ENCODE measurements at regions not wholly inside any gene's neighbourhood (a gene's known extent, or its start where the extent isn't known, plus 50 kb on each side); places are given as distances from the start of the nearest gene placed in this dataset.

DNA sequence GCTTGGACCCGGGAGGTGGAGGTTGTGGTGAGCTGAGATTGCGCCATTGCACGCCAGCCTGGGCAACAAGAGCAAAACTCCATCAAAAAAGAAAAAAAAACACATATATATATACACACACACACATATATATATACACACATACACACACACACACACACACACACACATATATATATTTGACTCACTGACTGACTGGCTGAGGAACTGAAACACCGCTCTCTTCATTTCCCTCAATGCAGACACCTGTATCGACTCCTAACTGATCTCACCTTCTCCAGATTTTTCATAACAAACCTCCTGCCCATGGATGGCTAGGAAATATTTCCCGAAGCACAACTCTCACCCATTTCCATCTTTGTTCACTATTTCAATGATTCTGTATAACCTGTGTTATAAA is 140.7 kb upstream of the ANO3 start:
- DNase-seq (ENCODE audit: low spot score) = no peak

DNA sequence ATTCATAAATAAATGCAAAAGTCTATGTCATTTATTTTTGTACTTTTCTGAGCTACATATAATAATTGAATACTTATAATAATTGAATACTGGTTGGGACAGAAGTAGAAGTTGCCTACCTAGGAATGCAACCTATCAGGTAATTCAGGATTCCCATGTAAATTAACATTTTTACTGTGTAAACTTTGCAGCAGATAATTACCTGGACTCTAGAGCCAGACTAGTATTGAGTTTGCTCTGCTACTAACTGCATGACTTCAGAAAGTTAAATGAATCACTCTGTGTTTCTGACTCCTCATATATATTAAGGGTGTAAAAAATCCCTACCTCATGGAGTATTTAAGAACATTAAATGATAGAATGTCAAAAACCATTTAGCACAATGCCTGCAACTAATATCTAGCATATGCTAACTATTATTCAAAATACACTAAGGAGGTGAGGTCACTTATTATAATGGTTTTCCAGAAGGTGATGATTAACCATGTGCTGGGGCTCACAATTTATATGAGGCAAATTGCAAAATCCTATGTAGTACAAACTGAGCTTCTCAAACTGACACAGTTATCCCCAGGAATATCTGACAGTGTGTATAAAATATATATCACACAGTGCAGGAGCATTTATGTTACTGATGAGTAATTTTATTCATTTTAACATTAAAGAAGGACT is 138.1 kb upstream of the ANO3 start:
- no peak for DNase-seq (ENCODE audit: low spot score)

DNA sequence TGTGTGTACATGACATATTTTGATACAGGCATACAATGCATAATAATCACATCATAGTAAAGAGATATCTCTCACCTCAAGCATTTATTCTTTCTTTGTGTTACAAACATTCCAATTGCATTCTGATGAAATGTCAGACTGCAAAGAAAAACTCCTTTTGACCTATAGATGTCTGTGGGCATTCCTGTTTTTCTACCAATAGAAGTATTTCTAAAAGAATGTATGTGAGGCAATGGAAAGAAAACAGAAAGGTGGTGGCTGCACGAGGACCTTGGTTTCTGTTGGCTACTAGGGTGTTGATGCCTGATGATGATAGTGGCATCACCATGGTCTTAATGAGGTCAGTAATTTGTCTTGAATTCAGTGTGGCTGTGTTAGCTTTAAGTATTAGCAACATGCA is 137.0 kb upstream of the ANO3 start:
- DNase-seq (ENCODE audit: low spot score) = no peak

DNA sequence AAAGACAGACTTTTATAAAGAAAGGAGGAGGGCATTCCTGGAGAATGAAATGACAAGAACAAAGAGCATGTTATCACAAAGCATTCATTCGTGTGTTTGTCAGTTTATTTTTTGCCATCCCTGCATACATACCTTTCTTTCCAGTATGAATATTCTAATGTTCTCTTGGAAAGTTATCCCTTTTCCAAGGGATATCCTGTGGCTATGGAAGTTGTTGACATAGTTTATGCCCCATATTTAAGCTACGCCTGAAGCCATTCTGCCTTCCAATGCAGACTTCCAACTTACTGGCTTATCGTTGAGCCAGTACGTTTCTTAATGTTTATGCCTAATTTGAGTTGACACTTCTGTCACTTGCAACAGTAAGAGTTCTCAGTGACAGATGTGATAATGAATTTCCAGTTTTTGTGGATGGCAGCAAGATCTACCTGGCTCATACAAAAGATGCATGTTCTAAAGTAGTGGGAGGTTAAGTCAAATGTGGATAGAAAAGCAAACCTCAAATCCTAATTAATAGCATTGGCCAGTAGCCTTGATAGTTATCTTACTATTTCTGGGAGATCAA is 133.3 kb upstream of the ANO3 start:
- no peak for DNase-seq (ENCODE audit: low spot score)

DNA sequence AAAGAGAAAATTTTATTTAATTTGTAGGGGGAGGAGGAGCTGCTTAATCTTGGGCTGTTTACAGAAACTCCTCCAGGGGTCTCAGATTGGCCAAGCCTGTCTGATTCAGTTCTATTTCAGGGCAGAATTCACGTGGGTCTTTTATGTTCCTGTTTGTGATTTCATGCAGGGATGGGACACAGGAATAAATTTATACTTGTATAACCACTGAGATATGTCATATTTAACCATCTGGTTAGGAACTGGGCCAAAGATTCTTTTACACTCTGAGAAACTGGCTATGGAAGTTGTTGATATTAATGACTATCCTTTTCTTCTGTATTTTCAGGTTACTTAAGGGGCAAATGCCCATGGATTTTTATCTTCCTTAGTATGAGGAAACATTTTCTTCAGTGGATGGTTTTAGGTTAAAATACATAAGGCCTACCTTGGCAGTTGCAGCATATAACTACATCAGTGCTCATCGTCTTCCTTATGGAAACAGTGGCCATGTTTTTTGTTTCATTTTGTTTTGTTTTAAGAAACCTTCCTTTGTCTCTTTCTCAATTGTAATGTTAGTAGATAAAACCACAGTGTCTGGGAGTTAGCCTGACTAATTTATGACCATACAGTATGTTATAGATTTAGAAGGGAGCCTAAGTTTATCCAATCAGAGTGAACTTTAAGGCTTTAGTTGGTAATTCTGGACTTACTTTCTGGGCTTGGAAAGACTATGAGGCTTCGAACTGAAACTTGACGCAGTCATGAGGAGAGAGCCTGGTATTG is 132.4 kb upstream of the ANO3 start:
- no peak for DNase-seq (ENCODE audit: low spot score)

DNA sequence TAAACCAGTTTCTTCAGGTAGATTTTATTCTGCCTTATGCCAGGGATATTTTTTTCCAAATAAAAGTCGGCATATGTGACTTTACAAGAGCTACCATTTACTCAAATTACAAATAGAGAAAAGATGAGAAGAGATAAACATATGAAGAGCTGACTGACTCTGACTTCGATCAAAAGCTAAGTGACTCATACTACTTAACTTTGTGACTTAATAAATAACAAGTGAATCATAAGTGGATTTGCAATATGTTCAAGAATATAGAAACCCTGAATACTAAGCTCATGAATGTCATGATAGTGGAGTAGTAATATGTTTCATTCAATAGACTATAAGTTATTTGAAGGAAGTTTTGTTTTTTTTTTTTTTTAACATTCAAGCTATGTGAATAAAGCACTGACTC is 130.5 kb upstream of the ANO3 start:
- no peak for DNase-seq (ENCODE audit: low spot score)

DNA sequence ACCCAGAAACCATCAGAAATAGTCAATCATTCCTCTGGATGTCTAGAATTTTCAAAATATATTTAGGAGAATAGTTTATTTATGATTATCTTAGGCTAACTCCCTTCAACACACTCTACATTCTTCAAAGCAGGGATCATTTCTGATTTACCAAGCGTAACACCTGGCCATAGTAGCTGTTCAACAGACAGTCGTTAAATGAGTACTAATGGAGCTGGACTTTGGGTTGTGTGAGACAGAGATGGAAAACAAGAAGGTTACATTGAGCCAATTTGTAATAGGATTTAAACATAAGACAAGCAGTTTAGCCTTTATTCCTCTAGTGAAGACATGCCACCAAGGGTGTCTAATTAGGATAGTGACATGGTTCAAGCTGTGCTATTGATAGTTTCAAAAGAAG is 129.2 kb upstream of the ANO3 start:
- DNase-seq (ENCODE audit: low spot score) = no peak

DNA sequence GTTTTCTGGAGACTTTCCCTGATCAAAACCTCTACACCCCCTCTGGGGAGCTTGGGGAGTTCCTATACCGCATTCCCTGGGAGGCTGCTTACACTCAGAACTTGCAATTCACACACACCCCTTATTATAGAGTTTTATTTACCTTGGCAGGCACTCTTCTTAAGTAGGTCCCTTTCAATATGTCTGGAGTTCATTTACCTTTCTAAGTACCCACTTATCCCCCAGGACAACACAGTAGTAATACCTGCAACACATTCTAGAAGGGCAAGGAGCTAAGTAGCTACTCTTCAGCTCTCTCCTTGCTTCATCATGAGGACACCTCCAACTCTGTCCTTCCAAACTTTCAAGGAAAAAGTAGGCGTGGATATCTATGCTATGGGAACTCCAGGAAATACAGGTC is 127.8 kb upstream of the ANO3 start:
- DNase-seq (ENCODE audit: low spot score) = no peak

DNA sequence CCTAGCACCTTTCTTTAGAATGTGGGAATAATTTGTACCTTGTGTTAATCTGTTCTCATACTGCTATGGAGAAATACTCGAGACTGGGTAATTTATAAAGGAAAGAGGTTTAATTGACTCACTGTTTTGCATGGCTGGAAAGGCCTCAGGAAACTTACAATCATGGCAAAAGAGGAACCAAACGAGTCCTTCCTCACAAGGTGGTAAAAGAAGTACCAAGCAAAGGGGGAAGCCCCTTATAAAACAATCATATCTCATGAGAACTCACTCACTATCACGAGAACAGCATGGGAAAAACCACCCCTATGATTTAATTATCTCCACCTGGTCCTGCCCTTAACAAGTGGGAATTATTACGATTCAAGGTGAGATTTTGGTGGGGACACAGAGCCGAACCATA is 127.1 kb upstream of the ANO3 start:
- DNase-seq (ENCODE audit: low spot score) = no peak

DNA sequence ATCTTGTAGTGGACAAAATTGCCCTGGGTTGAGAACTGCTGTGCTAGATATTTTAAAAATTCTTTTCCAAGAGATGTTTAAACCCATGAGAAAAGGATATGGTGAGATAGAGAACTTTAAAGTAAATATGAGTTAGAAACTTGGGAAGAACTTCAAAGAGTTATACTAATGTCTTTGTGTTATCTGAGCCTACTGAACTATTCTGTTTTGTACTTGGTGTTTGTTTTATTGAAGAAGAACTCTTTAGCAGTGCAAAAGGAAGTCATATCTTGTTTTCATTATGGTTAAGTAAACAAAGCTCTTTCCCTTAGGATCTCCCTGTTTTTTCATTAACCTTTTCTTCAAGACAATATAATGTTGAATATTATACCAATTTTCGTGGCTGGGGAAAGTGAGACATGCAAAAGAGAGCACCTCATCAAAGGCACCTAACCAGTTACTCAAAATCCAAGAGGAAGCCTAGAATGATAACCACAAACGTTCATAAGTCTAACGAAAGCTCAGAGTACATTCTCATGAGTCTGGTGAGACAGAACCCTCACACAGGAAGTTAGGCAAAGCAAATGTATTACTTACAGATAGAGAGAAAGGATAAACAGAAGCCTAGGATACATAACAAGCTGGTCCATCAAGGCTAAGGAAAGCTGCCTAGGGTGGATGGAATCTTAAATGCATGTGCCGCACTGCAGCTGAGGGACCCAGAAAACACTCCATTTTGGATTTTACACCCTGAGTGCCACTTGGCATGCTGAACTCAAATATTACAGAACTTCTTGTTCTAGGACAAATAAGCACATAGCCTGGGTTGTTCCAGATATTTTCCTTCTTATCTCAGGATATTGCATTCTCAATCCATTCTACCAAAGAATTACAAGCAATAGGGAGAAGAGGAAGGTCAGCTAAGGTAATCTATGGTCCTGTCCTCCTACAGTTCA is 112.5 kb upstream of the ANO3 start:
- DNase-seq (ENCODE audit: low spot score) = no peak

DNA sequence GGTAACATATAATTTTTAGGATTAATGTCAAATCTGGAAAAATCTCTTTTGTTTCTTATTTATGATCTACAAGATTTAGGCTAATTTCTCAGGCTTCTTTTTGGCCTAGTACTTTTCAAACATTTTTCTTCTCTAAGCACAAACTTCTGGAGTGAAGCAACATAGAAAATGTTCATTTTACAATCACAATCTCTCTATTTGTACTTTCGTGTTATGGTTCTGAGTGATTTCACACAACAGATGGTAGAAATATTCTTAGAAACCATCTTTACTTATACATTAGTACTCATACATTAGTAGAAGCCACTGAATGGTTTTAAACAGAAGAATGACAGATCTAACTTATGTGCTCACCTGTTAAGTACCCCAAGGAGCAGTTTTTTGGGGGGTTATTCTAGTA is 106.3 kb upstream of the ANO3 start:
- DNase-seq (ENCODE audit: low spot score) = no peak

DNA sequence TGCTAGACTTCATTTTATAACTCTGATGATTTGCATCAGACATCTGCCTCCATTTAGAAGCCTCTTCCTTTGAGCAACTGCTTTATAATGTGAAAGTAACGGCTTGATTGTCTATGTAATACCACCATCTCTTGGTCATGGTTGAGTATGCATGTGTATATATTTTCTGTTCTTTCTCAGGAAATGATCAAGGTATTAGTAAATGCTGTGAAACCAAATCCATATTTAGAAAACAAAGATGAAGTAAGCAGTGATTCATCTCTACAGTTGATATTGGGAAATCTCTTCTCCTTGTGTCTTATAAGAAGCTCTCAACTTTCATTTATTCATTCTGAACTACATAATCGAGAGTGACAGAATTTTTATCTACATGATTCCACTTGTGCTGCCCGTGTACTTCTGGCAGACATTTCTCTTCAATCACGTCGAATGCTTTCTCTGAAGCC is 104.6 kb upstream of the ANO3 start:
- no peak for DNase-seq (ENCODE audit: low spot score)

DNA sequence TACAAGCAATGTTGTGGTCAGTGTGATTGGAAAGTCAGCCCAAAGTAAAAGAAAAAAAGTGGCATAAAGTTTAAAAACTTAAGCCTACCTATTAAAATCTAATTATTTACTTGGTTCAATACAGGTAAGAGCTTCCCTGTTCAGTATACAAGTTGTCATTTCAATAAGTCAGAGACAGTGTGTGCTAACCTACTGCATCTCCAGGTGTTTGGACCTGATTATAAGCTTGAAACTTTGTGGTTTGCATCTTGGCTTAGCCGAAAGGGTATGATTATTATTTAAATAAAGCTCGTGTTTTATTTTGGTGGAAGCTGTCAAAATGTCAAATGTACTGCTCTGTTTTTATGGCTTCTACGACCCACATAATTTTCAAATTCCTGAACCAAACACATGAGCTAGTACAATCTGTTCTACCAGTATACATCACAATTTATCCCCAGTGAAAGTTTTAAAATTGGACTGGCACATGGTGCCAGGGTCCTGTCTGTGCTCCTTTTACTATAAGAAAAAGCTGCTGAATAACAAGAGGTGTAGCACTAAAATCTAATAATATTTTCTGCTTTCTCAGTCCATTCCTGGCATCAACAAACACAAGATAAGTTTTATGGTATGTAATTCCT is 103.9 kb upstream of the ANO3 start:
- no peak for DNase-seq (ENCODE audit: low spot score)

DNA sequence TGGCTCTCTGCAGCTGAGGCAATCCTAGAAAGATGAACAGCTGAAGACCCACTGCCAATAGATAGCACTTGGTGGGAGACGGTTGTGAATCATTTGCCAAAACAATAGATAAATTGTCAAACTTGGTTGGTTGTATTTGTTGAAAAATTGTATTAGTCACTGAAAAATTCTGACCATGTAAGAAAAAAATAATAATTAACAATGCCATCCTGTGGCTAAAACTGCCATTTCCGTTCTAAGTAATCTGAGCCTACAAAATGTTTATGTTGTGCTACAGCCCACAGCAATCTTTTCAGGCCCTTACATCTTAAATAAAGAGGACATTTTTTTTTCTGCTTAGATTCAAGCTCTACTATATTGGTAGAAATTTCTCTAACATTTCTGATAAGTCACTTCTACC is 103.2 kb upstream of the ANO3 start:
- no peak for DNase-seq (ENCODE audit: low spot score)

DNA sequence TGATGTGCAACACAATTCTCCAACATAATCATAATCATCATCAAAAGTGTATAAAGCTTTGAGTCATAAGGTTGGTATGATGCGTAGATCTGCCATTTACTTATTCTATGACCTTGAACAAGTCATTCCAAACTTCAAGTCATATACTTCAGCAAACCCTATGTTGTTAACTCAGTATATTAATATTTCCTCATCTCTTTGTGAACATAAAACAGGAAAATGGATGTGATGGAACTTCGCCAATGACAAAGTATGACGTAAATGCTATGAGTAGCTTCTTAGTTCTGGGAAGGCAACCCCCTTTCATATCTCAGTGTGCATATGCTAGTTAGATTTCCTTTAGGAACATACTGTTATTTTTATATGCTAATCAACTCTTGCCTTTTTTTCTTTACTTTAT is 102.7 kb upstream of the ANO3 start:
- DNase-seq (ENCODE audit: low spot score) = no peak

DNA sequence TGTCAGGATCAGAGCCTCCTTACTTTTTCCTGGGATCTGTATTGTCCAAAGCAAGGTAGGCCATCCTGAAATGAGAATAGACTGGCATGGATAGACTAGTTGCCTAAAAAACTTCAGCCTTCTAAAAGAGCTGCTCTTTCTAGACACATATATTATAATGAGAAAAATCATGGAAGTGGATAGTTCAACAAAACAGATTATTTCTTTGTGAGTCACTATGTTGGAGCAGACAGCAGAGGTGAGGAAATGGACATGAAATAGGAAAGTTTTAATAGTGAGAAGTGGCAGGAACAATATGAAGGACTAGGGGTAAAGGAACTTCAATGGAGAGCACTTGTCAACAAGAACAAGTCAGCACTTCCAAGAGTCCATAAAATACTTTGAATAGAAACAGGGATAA is 101.9 kb upstream of the ANO3 start:
- DNase-seq (ENCODE audit: low spot score) = no peak

DNA sequence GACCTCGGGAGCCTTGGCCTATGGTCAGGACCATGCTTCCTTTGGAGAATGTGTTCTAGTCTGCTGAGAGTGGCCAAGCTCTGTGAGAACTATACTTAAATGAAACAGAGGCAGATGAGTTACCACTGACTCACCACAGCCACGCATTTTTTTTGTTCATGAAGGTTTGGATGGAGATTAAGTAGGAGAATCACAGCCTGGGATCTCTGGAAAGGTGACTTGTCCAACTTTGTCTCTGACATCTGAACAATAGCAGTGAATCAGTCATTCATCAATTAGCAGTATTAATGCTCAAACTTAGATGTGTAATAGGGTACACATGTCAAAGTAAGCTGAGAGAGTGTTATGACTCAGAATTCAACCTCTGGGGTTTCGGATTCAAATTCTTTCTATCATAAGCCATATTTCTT is 100.7 kb upstream of the ANO3 start:
- DNase-seq (ENCODE audit: low spot score) = no peak

DNA sequence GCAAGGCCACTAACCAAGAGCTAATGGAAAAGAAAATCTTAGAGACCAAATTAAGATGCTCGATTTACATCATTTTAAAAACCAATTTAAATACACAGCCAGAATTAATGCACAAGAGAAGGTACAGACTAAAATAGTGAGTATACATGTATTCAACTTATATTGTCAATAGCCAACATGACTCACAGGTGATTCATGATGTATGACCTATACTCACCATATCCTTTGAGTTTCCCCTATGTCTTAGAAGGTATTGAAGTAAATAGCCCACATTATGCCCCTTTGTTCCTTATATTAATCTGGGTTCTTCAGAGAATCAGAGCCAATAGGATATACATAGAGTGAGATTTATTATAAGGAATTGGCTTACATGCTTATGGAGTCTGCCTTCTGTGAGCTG is 97.5 kb upstream of the ANO3 start:
- no peak for DNase-seq (ENCODE audit: low spot score)

DNA sequence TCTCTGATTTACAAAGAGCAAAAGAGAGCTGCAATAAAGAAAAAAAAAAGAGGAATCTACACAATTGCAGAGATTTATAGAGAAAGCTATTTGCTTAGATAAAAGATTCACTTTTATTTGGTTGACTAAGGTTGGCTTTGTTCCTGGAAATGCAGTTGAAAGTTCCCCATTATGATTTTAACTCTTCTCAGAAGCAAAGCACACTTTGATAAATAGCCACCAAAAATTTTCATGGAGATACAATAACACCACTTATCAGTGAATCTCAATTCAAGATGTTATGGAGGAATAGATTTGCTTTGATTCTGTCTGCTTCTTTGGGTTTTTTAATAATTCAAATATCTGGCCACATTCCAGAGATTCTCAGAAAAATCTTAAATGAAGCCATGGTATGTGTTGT is 88.5 kb upstream of the ANO3 start:
- no peak for DNase-seq (ENCODE audit: low spot score)

DNA sequence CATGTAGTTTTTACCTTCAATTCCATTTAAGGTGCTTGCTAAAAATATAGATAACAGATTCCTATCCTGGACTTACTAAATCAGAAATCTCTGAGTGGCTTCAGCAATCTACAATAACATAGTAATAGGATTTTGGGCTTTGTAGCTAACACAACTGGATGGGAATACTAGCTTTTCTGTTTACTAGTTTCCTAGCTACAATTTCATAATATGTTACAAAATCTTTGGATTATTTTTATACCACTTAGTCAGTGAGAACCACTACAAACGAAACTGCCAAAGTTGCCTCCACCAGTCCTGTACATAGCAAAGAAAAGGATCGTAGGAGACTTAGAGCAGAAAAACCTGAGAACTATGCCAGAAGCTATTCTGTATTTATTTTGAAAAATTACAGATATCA is 87.7 kb upstream of the ANO3 start:
- no peak for DNase-seq (ENCODE audit: low spot score)

DNA sequence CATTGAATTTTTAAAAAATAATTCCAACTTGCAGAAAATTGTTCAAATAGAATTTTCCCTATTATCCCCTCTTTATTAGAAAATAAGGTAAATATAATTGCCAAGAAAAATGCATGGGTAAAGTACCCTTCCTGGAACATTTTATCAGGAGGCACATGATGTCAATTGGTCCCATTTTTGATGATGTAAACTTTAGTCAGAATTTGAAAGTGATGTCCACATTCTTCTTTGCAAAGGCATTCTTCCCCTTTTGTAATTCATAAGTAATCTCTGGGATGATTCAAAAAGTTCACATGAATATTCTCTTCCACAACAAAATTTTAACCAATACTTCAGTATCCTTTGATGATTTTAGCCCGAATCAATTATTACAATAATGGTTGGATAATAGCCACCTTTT is 86.9 kb upstream of the ANO3 start:
- no peak for DNase-seq (ENCODE audit: low spot score)

DNA sequence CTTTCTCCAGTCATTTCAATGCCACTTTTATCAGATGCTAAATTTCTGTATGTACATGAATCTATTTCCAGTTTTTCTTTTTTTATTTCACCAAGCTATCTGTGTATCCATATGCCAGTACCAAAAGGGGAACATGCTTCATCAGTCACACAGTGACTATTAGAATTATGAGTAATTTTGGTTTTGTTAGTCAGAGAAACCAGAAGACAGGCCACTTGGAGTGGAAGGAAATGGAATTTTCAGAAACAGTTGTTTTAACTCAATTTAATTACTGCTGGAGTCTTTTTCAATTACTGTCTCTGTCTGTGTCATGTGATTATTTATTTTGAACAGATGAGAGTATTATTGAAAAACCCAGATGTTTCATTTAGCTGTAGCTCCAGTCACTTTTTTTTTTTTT is 84.6 kb upstream of the ANO3 start:
- DNase-seq (ENCODE audit: low spot score) = no peak

All from CD4-positive, alpha-beta T cell treated with Interleukin-15 for 4 hours (primary cell).